Fibroblast of mammary gland (primary cell): ENCODE measurements at regions not wholly inside any gene's neighbourhood (a gene's known extent, or its start where the extent isn't known, plus 50 kb on each side); places are given as distances from the start of the nearest gene placed in this dataset.
"Not testable (repeated sequence)": the region's sequence is repeated elsewhere in the genome, so short reads cannot be mapped to it uniquely, and the experiment has no call there.

Experiments used
- DNase-seq: peaks from one replicate; pipeline ENCODE4 v3.0.0-alpha.2; 2010; ENCODE audit warnings: low read depth
- H3K4me3 ChIP-seq: 2 replicates; pipeline ENCODE4 v1.5.1; 2011; ENCODE audit warnings: low read depth, mild to moderate bottlenecking, low read length, moderate library complexity; ENCODE audit not compliant: control insufficient read depth
- CTCF ChIP-seq: conservative IDR thresholded peaks from 2 replicates; pipeline ENCODE4 v1.5.1; 2011; ENCODE audit warnings: low read depth, low read length, inconsistent platforms; ENCODE audit not compliant: control insufficient read depth, insufficient read depth

- TF ChIP-seq CTCF: no peak
- no peak overlapping the region for H3K4me3 ChIP-seq
- no peak for DNase-seq
These were observed 55.1 kb downstream of the ID4 start for GRCh38 chr6:19892260-19892659.

- no peak for TF ChIP-seq CTCF
- DNase-seq: no peak
These were observed 58.9 kb downstream of the ID4 start for GRCh38 chr6:19895866-19896692.

GRCh38 chr6:19896693-19897010 lies 59.5 kb downstream of the ID4 start:
- no peak for TF ChIP-seq CTCF
- no peak overlapping the region for H3K4me3 ChIP-seq
- no peak for DNase-seq

More at GRCh38 chr6:19895866-19896692, 58.9 kb downstream of the ID4 start:
- H3K4me3 ChIP-seq: no peak overlapping the region

- DNase-seq: no peak
- no peak for TF ChIP-seq CTCF
- H3K4me3 ChIP-seq: no peak overlapping the region
These were observed 61.1 kb downstream of the ID4 start for GRCh38 chr6:19898141-19898740.

GRCh38 chr6:19902201-19902600 lies 65.0 kb downstream of the ID4 start:
- DNase-seq: no peak
- H3K4me3 ChIP-seq: no peak overlapping the region
- TF ChIP-seq CTCF: no peak

GRCh38 chr6:19904408-19904807 lies 67.2 kb downstream of the ID4 start:
- DNase-seq, H3K4me3 ChIP-seq: not testable (repeated sequence)

GRCh38 chr6:19905584-19905983 lies 68.4 kb downstream of the ID4 start:
- no peak for TF ChIP-seq CTCF
- DNase-seq: no peak
- H3K4me3 ChIP-seq: no peak overlapping the region
